Neural crest cell (in vitro differentiated cells): ENCODE measurements at regions not wholly inside any gene's neighbourhood (a gene's known extent, or its start where the extent isn't known, plus 50 kb on each side); places are given as distances from the start of the nearest gene placed in this dataset.

Experiments
- DNase-seq: peaks from one replicate; pipeline ENCODE4 v3.0.0; 2021; ENCODE audit warnings: low read depth, mixed read lengths, low spot score
- H3K27ac Mint-ChIP-seq: one replicate; pipeline ENCODE4 v1.8.0; 2021; ENCODE audit warnings: mild to moderate bottlenecking, mixed read lengths; ENCODE audit not compliant: unreplicated experiment
- H3K27me3 Mint-ChIP-seq: 2 replicates; pipeline ENCODE4 v1.8.0; 2021; ENCODE audit warnings: low read depth, mild to moderate bottlenecking, mixed read lengths
- H3K36me3 Mint-ChIP-seq: 2 replicates; pipeline ENCODE4 v1.8.0; 2021; ENCODE audit warnings: low read depth, mild to moderate bottlenecking, mixed read lengths
- H3K4me1 Mint-ChIP-seq: 2 replicates; pipeline ENCODE4 v1.8.0; 2021; ENCODE audit warnings: mixed read lengths
- H3K4me3 Mint-ChIP-seq: one replicate; pipeline ENCODE4 v1.8.0; 2021; ENCODE audit warnings: mild to moderate bottlenecking, mixed read lengths
- H3K9me3 Mint-ChIP-seq: 2 replicates; pipeline ENCODE4 v1.8.0; 2021; ENCODE audit warnings: mixed read lengths
- TF ChIP-seq, protein P1 (sequence below): fragments of 200-600 bp; sonication (generic); conservative IDR thresholded peaks from 2 replicates; pipeline ENCODE4 v1.5.0; 2021; ENCODE audit warnings: antibody characterized with exemption, mild to moderate bottlenecking

DNA sequence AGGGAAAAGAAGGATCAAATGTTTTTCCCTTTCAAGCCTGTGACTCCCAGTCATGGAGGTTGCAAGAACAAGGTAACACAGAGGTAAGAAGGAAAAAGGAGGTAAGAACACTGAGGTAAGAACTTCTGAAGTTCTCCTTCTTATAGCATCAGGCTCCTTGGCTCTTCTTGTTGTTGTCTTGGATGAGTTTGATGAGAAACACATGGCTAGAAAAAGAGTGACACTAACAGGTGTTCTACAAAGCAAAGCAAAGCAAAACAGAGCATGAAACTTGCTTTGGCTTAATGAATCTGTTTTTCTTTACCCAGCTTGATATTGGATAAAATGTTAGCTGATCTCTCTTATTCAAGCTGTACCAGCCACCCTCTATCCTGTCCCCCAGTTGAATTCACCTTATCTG, 231.2 kb upstream of the F9 start:
- H3K27me3 Mint-ChIP-seq, result no peaks in the 10 kb centered on the region
- no peak for DNase-seq
- H3K9me3 Mint-ChIP-seq, result no peaks in the 10 kb centered on the region
- no peak overlapping the region for H3K27ac Mint-ChIP-seq
- no peaks in the 10 kb centered on the region for H3K36me3 Mint-ChIP-seq
- TF ChIP-seq, protein P1, sequence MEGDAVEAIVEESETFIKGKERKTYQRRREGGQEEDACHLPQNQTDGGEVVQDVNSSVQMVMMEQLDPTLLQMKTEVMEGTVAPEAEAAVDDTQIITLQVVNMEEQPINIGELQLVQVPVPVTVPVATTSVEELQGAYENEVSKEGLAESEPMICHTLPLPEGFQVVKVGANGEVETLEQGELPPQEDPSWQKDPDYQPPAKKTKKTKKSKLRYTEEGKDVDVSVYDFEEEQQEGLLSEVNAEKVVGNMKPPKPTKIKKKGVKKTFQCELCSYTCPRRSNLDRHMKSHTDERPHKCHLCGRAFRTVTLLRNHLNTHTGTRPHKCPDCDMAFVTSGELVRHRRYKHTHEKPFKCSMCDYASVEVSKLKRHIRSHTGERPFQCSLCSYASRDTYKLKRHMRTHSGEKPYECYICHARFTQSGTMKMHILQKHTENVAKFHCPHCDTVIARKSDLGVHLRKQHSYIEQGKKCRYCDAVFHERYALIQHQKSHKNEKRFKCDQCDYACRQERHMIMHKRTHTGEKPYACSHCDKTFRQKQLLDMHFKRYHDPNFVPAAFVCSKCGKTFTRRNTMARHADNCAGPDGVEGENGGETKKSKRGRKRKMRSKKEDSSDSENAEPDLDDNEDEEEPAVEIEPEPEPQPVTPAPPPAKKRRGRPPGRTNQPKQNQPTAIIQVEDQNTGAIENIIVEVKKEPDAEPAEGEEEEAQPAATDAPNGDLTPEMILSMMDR, result no peak
- no peaks in the 10 kb centered on the region for H3K4me1 Mint-ChIP-seq
- no peak overlapping the region for H3K4me3 Mint-ChIP-seq

GRCh38 chrX:139298437-139298836, 232.1 kb upstream of the F9 start:
- Mint-ChIP-seq H3K4me3 (no peak overlapping the region), H3K36me3 (no peaks in the 10 kb centered on the region), H3K4me1 (no peaks in the 10 kb centered on the region), H3K27ac (no peak overlapping the region), H3K9me3 (no peaks in the 10 kb centered on the region), H3K27me3 (no peaks in the 10 kb centered on the region)
- TF ChIP-seq, protein P1, result no peak
- DNase-seq, result no peak

- no peaks in the 10 kb centered on the region for H3K4me1 Mint-ChIP-seq
- H3K36me3 Mint-ChIP-seq, result no peaks in the 10 kb centered on the region
- TF ChIP-seq, protein P1, result no peak
- H3K27ac Mint-ChIP-seq, result no peak overlapping the region
- no peaks in the 10 kb centered on the region for H3K9me3 Mint-ChIP-seq
- H3K4me3 Mint-ChIP-seq, result no peak overlapping the region
- DNase-seq, result no peak
- no peaks in the 10 kb centered on the region for H3K27me3 Mint-ChIP-seq
These were observed 232.9 kb upstream of the F9 start for GRCh38 chrX:139297638-139298037.

DNA sequence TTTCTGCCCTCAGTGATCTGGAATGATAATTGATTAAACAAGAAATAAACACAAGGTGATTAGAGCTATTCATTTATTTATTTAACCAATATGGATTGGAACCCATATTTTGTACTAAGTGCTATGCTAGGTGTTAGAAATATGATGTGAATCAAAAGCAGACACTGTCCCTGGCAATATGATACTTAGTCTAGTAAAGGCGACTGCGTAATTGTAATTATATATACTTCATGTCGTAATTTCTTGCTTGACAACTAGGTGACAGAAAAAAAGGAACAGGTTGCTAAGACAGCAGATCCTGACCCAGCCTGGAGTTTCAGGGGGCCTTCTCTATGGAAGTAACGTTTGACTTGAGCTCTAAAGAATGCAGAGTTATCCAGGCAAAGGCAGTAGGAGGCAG, 236.5 kb upstream of the F9 start:
- Mint-ChIP-seq H3K27ac (no peak overlapping the region), H3K4me3 (no peak overlapping the region), H3K9me3 (no peaks in the 10 kb centered on the region), H3K4me1 (no peaks in the 10 kb centered on the region), H3K36me3 (no peaks in the 10 kb centered on the region), H3K27me3 (no peaks in the 10 kb centered on the region)
- no peak for DNase-seq
- TF ChIP-seq, protein P1, result no peak

DNA sequence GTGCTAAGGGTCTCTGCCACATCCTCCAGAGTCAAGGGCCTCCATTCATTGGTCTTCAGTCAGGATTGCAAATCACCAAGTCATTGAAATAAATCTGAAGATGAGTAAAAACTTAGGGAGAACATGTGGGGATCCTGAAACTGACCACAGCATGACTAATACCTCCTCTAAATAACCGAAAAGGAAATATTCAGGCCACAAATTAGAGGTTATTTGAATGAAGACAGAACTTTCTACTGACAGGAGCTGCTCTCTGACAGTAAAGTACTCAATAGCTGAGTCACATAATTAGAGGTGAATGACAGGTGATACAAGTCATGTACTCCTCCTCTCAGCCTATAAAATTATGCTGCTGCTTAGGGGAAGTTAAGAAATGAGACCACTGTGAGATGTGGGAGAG, 240.2 kb upstream of the F9 start:
- no peak overlapping the region for H3K4me3 Mint-ChIP-seq
- no peaks in the 10 kb centered on the region for H3K36me3 Mint-ChIP-seq
- no peak overlapping the region for H3K27ac Mint-ChIP-seq
- H3K4me1 Mint-ChIP-seq, result no peaks in the 10 kb centered on the region
- DNase-seq, result no peak
- peaks cover 2% of the 10 kb centered on the region for H3K9me3 Mint-ChIP-seq
- H3K27me3 Mint-ChIP-seq, result no peaks in the 10 kb centered on the region
- TF ChIP-seq, protein P1, result no peak
